Calu3 (cell line): ENCODE measurements at regions not wholly inside any gene's neighbourhood (a gene's known extent, or its start where the extent isn't known, plus 50 kb on each side); places are given as distances from the start of the nearest gene placed in this dataset.
A peak's percentile ranks its signal among the peaks of the same experiment; 100 is the strongest.

Experiments
- BruUV-seq: library from RNA; stranded (reverse); fragments of 400-500 nt; replicated peaks from 2 replicates; lab custom pipeline; 2021; lab: Mats Ljungman, UMichigan
- CTCF ChIA-PET: fragments of 300-600 bp; sonication (Branson Sonifier 250); formaldehyde crosslinking; loops from one replicate; lab custom pipeline; 2022; ENCODE audit warnings: antibody characterized with exemption; lab: Charles Lee
- DNase-seq: peaks from one replicate; pipeline ENCODE4 v3.0.0; 2022
- H3K27ac Mint-ChIP-seq: one replicate; pipeline ENCODE4 v1.8.0; 2022; ENCODE audit warnings: mixed read lengths; ENCODE audit not compliant: unreplicated experiment
- H3K27me3 Mint-ChIP-seq: one replicate; pipeline ENCODE4 v1.8.0; 2022; ENCODE audit warnings: mixed read lengths; ENCODE audit not compliant: unreplicated experiment
- H3K36me3 Mint-ChIP-seq: one replicate; pipeline ENCODE4 v1.8.0; 2022; ENCODE audit warnings: mild to moderate bottlenecking, moderate library complexity, mixed read lengths; ENCODE audit not compliant: insufficient read depth, unreplicated experiment
- H3K4me1 Mint-ChIP-seq: one replicate; pipeline ENCODE4 v1.8.0; 2022; ENCODE audit warnings: mild to moderate bottlenecking, low read depth, mixed read lengths; ENCODE audit not compliant: unreplicated experiment
- H3K4me3 Mint-ChIP-seq: one replicate; pipeline ENCODE4 v1.8.0; 2022; ENCODE audit warnings: mild to moderate bottlenecking, low read depth, moderate library complexity, mixed read lengths; ENCODE audit not compliant: unreplicated experiment
- H3K9me3 Mint-ChIP-seq: one replicate; pipeline ENCODE4 v1.8.0; 2022; ENCODE audit warnings: low read depth, mixed read lengths; ENCODE audit not compliant: unreplicated experiment
- intact Hi-C: fragments of 100-400 bp; cut with micrococcal nuclease; formaldehyde crosslinking; loops from one replicate; pipeline ENCODE4 v1.10.0; 2022; ENCODE audit not compliant: unreplicated experiment
- TF ChIP-seq, protein P1 (sequence below): fragments of 200-600 bp; IDR thresholded peaks from one replicate; pipeline ENCODE4 v1.8.0; 2022; ENCODE audit warnings: antibody characterized with exemption; ENCODE audit not compliant: unreplicated experiment

DNA sequence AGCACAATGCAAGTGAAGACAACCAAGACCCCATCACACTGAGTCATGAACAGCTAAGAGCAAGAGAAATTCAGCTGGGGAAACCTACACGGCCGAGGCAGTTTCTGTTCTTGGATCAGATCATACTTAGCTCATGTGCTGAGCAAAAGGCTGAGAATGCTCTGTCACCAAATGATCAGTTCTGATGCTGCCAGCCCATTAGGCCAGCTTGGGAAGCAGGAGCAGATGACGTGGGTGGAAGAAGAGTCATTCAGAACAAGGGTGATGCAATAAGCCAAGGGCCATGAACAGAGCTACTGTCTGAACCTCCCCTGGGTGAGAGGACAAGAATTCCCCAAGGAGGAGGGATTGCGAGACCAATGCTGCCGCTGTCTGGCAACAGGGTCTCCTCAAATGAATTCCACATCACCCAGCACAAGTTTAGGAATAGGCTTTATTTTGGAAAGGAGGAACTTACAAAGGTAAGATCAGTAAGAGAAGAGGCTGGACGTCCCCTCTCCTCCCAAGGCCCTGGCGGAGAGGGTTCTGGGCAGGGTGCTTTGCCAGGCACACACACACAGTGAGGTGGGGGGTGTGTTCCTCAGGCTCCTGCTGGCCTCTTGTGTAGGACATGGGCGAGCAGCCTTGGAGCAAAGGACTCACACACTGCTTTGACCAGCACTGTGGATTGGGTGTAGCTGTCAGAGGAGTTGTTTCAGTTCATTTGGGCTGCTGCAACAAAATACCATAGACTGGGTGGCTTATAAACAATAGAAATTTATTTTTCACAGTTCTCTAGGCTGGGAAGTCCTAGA lies 65.6 kb upstream of the CTXND1 start:
- Mint-ChIP-seq H3K27ac (no peak overlapping the region), H3K27me3 (peaks cover 47% of the 10 kb centered on the region), H3K4me1 (peaks cover 7% of the 10 kb centered on the region), H3K9me3 (no peaks in the 10 kb centered on the region), H3K4me3 (no peak overlapping the region), H3K36me3 (no peaks in the 10 kb centered on the region)
- CTCF ChIA-PET, result interaction anchor here (0.6 kb wide), 2 partner anchors 36 to 841 kb away, joined by 3 read pairs; no protein-coding TSS in a partner anchor
- intact Hi-C loops, result loop anchor here (10.0 kb wide), 1 partner anchor 233 kb away; no protein-coding TSS in a partner anchor
- no peak for DNase-seq
- no TSS peak for BruUV-seq
- TF ChIP-seq, protein P1, sequence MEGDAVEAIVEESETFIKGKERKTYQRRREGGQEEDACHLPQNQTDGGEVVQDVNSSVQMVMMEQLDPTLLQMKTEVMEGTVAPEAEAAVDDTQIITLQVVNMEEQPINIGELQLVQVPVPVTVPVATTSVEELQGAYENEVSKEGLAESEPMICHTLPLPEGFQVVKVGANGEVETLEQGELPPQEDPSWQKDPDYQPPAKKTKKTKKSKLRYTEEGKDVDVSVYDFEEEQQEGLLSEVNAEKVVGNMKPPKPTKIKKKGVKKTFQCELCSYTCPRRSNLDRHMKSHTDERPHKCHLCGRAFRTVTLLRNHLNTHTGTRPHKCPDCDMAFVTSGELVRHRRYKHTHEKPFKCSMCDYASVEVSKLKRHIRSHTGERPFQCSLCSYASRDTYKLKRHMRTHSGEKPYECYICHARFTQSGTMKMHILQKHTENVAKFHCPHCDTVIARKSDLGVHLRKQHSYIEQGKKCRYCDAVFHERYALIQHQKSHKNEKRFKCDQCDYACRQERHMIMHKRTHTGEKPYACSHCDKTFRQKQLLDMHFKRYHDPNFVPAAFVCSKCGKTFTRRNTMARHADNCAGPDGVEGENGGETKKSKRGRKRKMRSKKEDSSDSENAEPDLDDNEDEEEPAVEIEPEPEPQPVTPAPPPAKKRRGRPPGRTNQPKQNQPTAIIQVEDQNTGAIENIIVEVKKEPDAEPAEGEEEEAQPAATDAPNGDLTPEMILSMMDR, result no peak

DNA sequence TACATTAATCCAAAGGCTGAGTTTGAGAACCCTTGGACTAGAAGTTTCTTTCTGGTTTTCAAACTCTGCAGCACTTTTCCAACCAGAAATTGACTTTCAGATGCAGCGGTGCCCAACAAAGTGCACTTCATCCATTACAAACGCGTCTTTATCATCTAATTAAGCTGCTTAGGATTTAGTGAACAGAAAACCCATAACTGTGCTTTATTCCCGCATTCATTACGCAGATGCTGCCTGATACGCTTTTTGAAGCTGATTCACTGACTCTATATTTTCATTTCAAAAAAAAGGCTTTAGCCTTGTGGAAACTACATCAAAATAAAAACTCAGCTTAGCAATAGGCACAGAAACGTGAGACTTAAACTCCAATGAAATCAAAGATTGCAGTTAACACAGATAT lies 69.8 kb upstream of the CTXND1 start:
- H3K36me3 Mint-ChIP-seq, result no peaks in the 10 kb centered on the region
- no TSS peak for BruUV-seq

DNA sequence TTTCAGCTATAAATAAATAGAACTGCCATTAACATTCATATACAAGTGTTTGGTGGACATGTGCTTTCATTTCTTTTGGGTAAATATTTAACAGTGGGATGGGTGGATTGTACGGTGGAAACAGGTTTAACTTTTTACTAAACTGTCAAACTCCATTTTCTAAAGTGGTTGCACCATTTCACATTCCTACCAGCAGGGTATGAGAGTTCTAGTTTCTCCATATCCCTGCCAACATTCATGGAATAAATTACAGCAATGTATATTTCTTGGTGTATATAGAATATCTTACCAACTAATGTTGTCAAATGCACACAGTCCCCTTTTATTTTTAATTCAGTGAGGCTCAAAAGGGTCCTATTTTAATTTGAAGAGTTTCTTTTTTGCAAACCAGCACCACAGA lies 71.3 kb upstream of the CTXND1 start:
- no peak for DNase-seq
- Mint-ChIP-seq H3K9me3 (no peaks in the 10 kb centered on the region), H3K36me3 (no peaks in the 10 kb centered on the region), H3K4me1 (no peaks in the 10 kb centered on the region), H3K4me3 (no peak overlapping the region), H3K27ac (no peak overlapping the region), H3K27me3 (peaks cover 28% of the 10 kb centered on the region)
- BruUV-seq, result no TSS peak
- intact Hi-C loops, result no loop called here
- CTCF ChIA-PET, result no interaction called here
- TF ChIP-seq, protein P1, result peak; percentile 27

More for the DNA sequence above, 69.8 kb upstream of the CTXND1 start:
- CTCF ChIA-PET, result interaction anchor here (1.4 kb wide), 1 partner anchor 12 kb away, joined by 3 read pairs; no protein-coding TSS in a partner anchor
- no peak for DNase-seq
- intact Hi-C loops, result no loop called here
- Mint-ChIP-seq H3K27ac (no peak overlapping the region), H3K27me3 (peaks cover 42% of the 10 kb centered on the region), H3K4me1 (peaks cover 7% of the 10 kb centered on the region), H3K9me3 (no peaks in the 10 kb centered on the region), H3K4me3 (no peak overlapping the region)
- TF ChIP-seq, protein P1, result no peak

DNA sequence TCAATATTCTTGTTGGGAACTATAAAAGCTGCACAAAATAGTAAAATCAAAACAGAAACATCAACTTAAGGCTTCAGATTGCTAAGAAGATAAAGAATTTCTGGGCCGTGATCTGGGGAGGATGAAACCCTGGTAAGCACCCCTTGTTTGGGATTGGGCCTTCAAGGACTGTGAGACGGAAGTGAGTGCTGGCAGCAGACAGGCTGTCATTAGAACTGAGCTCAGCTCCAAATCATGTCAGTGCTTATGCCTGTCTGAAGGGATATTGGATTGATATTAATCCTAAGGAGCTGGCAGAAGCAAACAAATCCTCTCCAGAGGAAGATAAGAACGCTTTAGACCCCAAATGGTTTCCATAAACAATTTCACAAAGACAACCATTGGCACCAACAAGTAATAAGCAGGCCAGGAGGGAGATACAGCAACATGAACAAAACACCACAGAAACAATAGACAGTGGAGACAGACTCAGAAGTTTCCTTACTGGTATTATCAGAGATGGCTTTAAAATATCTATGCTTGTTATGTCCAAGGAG lies 72.6 kb upstream of the CTXND1 start:
- peaks cover 27% of the 10 kb centered on the region for H3K27me3 Mint-ChIP-seq
- no peak for DNase-seq
- TF ChIP-seq, protein P1, result no peak
- H3K9me3 Mint-ChIP-seq, result no peaks in the 10 kb centered on the region
- H3K36me3 Mint-ChIP-seq, result no peaks in the 10 kb centered on the region
- H3K4me1 Mint-ChIP-seq, result no peaks in the 10 kb centered on the region
- intact Hi-C loops, result no loop called here
- CTCF ChIA-PET, result interaction anchor here (0.5 to 0.7 kb wide), 3 partner anchors 22 to 728 kb away, joined by 3 to 5 read pairs (median 3); no protein-coding TSS in a partner anchor
- no peak overlapping the region for H3K27ac Mint-ChIP-seq
- BruUV-seq, result no TSS peak
- H3K4me3 Mint-ChIP-seq, result no peak overlapping the region
